ENCODE measurements at regions not wholly inside any gene's neighbourhood (a gene's known extent, or its start where the extent isn't known, plus 50 kb on each side); places are given as distances from the start of the nearest gene placed in this dataset.

DNA sequence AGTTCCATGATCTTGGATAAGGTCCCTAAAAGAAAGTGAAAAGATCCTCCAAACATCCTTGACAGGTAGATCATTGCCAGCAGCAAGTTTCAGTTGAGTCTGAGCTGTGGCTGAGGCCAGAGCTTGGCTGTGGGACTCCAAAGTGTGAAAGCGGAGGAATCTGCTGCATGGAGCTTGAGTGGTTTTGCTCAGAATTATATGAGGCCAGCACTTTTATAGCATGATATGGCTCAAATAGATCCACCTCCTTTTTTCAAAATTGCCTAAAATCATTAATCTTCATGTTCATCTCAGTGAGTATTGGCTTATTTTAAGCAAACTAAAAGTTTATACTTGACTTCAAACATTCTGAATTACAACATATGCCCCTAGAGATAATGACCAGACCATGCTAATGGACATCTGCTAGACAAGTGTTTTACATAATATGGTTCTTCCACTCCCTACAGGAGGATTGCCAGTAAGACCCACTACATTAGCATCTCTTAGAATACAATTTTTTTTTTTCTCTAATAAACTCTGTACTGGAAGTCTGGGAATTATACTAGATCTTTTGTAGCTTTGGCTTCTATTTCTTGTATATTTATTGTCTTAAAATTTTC, 368.1 kb downstream of the ZPLD1 start:
- no peak overlapping the region for H3K4me3 ChIP-seq (replicated peaks; ENCODE audit: insufficient read depth, low read length)
- no peaks in the 10 kb centered on the region for H3K27me3 ChIP-seq (ENCODE audit: insufficient read depth, poor library complexity, severe bottlenecking)
- DNase-seq (ENCODE audit: low read depth in 1 of 2, low spot score in 1 of 2): no peak
- no peak for TF ChIP-seq POLR2AphosphoS5 (IDR thresholded peaks at IDR 0.05; ENCODE audit: low read depth)
- no peak overlapping the region for H3K27ac ChIP-seq (replicated peaks)

DNA sequence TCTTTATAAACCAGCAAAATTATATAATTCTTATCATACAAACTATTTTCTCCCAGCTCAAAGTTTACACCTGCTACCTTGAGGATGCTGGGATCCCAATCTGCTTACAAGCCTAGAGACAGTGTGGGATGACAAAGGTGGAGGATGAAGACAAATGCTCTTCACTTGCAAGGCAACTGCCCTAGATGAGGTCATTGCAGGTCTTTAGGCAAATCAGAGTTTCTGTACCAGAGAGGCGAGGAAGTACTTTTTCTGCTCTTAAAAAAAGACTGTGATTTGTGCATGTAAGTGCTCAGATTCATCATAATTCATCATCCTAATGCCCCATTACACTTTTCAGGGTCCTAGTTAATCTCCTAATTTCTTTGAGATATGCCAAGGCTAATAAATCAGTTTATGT, 376.1 kb downstream of the ZPLD1 start:
- TF ChIP-seq SPI1 (IDR thresholded peaks at IDR 0.05; ENCODE audit: borderline replicate concordance, low read depth) (no peak), GABPA (IDR thresholded peaks at IDR 0.05; ENCODE audit: low read depth) (no peak), CTCF (IDR thresholded peaks at IDR 0.05; ENCODE audit: insufficient read depth, low read length) (no peak), POLR2AphosphoS5 (IDR thresholded peaks at IDR 0.05; ENCODE audit: low read depth) (no peak)
- TF ChIP-seq, protein P1, sequence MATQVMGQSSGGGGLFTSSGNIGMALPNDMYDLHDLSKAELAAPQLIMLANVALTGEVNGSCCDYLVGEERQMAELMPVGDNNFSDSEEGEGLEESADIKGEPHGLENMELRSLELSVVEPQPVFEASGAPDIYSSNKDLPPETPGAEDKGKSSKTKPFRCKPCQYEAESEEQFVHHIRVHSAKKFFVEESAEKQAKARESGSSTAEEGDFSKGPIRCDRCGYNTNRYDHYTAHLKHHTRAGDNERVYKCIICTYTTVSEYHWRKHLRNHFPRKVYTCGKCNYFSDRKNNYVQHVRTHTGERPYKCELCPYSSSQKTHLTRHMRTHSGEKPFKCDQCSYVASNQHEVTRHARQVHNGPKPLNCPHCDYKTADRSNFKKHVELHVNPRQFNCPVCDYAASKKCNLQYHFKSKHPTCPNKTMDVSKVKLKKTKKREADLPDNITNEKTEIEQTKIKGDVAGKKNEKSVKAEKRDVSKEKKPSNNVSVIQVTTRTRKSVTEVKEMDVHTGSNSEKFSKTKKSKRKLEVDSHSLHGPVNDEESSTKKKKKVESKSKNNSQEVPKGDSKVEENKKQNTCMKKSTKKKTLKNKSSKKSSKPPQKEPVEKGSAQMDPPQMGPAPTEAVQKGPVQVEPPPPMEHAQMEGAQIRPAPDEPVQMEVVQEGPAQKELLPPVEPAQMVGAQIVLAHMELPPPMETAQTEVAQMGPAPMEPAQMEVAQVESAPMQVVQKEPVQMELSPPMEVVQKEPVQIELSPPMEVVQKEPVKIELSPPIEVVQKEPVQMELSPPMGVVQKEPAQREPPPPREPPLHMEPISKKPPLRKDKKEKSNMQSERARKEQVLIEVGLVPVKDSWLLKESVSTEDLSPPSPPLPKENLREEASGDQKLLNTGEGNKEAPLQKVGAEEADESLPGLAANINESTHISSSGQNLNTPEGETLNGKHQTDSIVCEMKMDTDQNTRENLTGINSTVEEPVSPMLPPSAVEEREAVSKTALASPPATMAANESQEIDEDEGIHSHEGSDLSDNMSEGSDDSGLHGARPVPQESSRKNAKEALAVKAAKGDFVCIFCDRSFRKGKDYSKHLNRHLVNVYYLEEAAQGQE (IDR thresholded peaks at IDR 0.05; ENCODE audit: insufficient replicate concordance, low read depth): no peak
- no peak overlapping the region for H3K4me3 ChIP-seq (replicated peaks; ENCODE audit: insufficient read depth, low read length)
- H3K27me3 ChIP-seq (ENCODE audit: insufficient read depth, poor library complexity, severe bottlenecking): no peaks in the 10 kb centered on the region
- no peak for DNase-seq (ENCODE audit: low read depth in 1 of 2, low spot score in 1 of 2)
- no peak overlapping the region for H3K27ac ChIP-seq (replicated peaks)

GRCh38 chr3:102826636-102827035, 391.8 kb downstream of the ZPLD1 start:
- Histone ChIP-seq H3K27me3 (ENCODE audit: insufficient read depth, poor library complexity, severe bottlenecking) (no peaks in the 10 kb centered on the region), H3K27ac (replicated peaks) (no peak overlapping the region), H3K4me3 (replicated peaks; ENCODE audit: insufficient read depth, low read length) (no peak overlapping the region)
- DNase-seq (ENCODE audit: low read depth in 1 of 2, low spot score in 1 of 2): no peak
- no peak for TF ChIP-seq CTCF (IDR thresholded peaks at IDR 0.05; ENCODE audit: insufficient read depth, low read length)
- TF ChIP-seq SPI1 (IDR thresholded peaks at IDR 0.05; ENCODE audit: borderline replicate concordance, low read depth): no peak
- no peak for TF ChIP-seq POLR2AphosphoS5 (IDR thresholded peaks at IDR 0.05; ENCODE audit: low read depth)
- TF ChIP-seq, protein P1 (IDR thresholded peaks at IDR 0.05; ENCODE audit: insufficient replicate concordance, low read depth): no peak
- no peak for TF ChIP-seq GABPA (IDR thresholded peaks at IDR 0.05; ENCODE audit: low read depth)

DNA sequence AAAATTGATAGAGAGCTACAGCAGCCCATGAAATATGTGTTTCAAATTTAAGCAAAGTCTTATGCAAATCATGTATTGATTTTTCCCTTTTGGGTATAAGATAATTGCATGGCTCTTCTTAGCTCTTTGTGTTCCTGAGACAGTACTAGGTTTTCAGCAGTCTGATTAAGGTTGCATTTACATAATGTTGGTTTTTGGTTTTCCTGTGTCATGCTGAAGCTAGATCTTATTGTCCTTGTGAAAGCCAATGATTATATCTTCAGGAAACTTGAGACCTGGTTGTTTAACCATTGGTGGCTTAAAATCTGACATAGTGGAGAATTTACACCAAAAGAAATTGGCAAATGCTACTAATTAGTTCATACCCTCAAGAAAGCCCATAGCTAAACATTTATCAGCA, 392.6 kb downstream of the ZPLD1 start:
- no peak for DNase-seq (ENCODE audit: low read depth in 1 of 2, low spot score in 1 of 2)
- Histone ChIP-seq H3K27ac (replicated peaks) (no peak overlapping the region), H3K4me3 (replicated peaks; ENCODE audit: insufficient read depth, low read length) (no peak overlapping the region), H3K27me3 (ENCODE audit: insufficient read depth, poor library complexity, severe bottlenecking) (no peaks in the 10 kb centered on the region)
- no peak for TF ChIP-seq POLR2AphosphoS5 (IDR thresholded peaks at IDR 0.05; ENCODE audit: low read depth)
- TF ChIP-seq, protein P1 (IDR thresholded peaks at IDR 0.05; ENCODE audit: insufficient replicate concordance, low read depth): no peak
- TF ChIP-seq CTCF (IDR thresholded peaks at IDR 0.05; ENCODE audit: insufficient read depth, low read length): no peak
- no peak for TF ChIP-seq GABPA (IDR thresholded peaks at IDR 0.05; ENCODE audit: low read depth)

Measured in HL-60 (cell line).